ENCODE measurements at regions not wholly inside any gene's neighbourhood (a gene's known extent, or its start where the extent isn't known, plus 50 kb on each side); places are given as distances from the start of the nearest gene placed in this dataset.

DNA sequence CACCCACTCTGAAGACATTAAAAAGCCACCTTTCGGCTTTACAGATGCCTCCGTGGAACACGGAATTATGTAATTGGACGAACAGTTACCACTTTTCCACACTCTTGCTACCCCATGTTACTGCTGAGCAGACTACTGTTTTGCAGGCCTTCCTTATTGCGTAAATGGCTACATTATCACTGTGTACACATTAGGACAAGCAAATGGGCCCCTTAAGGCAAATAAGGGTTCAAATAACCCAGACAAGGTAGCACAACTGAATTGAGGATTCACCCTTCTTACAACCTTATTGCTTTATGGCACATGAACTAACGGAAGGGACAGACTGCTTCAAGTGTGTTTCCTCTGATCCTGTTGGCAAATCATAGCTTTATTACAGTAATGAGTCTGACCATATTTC lies 832.2 kb upstream of the FANCL start:
- no peak for DNase-seq (ENCODE audit: low spot score)

DNA sequence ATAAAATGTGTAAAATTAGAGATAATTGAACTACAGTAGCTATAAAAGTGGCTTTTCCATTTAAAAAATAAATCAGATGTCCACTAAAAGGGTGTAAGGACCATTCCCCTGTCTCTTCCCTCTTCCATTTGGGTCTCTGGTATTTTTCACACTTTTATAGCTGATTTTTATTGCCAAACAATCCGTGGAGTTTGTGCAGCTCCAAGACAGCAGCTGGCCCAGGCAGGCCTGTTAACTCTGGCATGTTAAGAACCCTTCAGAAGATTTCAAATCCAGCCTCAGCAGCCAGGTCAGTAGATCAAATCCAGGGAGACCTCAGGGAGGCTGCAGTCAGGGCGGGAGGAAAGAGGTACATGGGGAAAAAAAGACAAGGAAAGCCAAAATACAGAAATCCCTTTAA lies 827.1 kb upstream of the FANCL start:
- no peak for DNase-seq (ENCODE audit: low spot score)

DNA sequence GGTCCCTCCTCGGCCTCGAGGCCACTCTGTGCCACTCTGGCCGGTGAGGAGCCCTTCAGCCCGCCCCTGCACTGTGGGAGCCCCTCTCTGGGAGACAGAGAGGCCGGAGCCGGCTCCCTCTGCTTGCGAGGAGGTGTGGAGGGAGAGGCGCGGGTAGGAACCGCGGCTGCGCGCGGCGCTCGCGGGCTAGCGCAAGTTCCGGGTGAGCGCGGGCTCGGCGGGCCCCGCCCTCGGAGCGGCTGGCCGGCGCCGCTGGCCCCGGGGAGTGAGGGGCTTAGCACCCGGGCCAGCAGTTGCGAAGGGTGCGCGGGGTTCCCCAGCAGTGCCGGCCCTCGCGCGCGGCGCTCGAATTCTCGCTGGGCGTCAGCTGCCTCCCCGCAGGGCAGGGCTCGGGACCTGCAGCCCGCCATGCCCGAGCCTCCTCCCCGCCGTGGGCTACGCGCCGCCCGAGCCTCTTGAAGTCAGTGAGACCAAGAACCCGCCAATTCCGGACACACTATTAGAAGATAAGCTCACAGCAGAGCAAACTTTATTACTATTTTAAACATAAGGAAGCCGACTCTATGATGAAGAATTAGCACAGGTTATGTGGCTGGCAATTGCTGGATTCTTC lies 825.8 kb upstream of the FANCL start:
- no peak for DNase-seq (ENCODE audit: low spot score)

DNA sequence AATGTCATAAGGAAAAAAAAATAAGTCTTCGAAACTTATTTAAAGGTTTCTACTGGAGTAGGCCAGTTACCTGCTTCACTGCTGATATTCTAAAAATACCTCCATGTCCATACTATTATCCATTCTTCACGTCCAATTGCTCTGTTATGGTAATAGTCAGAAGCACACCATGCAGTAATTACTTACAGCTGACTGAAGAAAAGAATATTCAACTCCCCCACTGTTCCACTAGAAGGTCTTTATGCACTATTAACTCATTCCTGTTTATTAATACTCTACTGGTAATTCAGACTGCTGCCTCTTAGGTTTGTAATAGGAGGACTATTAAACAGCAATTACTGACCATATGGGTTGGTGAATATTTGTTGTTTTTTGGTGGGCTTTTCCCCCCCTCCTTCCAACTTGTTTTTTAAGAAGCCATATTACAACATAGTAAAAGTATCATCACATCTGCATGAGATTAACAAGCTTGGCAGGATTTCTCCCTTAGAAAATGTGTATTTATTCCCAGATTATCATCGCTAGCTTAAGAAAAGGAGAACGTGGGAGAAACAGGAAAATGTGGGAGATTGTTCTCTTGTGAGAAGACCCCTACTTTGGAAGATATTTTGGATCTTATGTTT lies 806.4 kb upstream of the FANCL start:
- no peak for DNase-seq (ENCODE audit: low spot score)

DNA sequence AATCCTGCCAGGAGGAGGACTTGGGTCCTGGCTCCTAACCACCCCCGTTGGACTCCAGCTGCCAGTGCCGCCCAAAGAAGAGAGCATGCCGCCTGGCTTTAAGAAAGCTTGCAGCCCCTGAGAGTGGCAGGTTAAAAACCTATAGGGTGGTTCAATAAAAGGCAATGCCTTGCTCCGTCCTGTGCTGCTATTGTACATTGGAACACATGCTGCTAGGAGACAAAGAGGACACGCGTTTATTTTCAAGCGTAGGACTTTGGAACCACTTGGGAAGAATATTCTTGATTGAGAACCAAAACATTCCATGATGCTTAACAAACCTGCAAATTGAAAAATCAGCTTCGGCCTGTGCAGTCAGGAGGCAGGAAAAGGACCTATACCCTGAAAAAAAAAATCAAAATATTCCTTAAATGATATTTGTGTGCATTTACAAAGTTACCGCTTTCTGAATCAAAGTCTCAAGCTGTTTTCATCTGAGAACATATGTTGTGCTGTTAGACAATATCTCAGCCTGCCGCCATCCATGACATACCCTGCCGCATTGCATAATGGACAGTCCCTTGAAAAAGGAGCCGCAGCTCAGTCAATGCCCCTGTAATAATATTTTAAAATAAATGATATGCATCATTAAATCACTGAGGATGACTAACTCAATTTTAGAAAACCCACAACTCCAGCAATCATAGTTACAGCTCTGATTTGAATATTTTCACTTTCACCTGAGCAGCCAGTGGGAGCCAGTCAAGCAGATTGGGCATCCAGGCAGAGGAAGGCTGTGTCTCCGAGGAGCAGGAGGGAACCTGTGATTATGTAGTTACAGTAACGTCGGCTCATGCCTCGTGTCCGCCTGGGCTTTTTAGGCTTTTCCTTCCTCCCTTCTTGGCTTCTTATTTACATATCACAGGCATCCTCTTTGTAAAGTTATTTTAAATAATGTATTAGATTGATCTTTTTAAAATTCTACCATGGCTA lies 805.6 kb upstream of the FANCL start:
- DNase-seq (ENCODE audit: low spot score) = no peak

DNA sequence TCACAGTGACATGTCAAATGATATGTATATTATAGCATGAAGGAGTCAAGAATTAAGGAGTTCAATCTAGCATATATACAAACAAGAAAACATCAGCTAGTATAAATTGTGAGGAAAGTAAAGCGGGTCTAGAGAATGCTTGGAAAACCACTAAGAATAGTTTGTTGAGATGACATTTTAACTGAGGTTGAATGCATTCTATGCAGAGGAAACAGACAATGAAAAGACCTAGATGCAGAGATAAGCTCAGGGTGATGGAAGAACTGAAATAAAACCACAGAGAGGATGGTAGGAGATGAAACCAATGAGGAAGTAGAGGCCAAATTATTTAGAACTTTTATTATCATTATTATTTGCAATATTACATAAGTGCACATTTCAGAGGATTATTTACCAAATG lies 803.6 kb upstream of the FANCL start:
- DNase-seq (ENCODE audit: low spot score) = no peak

DNA sequence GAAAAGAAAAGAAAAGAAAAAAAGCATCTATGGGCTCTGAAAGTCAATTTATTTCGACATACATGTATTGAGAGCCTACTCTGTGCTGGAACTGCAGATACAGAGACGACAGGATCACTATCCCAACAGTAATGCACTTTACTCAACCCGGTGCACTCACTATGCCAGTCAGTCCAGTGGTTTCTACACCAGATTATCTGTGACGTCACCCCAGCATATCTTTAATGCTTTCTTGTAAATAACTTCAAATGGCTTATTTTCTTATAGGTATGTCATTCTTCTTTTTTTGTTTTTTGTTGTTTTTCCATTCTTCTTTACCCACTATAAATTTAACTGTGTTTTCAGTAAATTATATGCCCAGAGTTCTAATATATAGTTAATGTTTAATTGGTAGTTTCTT lies 800.0 kb upstream of the FANCL start:
- no peak for DNase-seq (ENCODE audit: low spot score)

DNA sequence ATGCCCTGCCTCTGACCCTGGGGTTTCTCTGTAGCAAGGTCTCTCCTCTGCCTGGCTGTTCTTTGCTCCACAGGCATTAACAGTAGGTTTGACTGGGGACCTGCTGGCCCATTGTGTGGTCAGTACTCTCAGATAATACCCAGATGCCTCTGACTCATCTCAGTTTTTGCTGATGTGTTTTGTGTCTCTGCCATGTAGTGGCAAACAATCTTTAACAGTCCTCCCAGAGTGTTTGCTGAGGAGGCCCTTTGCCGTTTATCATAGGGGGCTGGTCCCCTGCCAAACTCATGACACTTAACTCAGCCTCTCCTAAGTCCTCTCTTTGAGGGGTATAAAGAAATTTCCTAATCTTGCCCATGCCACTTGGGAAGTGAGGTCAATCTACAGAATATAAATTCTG lies 793.7 kb upstream of the FANCL start:
- no peak for DNase-seq (ENCODE audit: low spot score)

DNA sequence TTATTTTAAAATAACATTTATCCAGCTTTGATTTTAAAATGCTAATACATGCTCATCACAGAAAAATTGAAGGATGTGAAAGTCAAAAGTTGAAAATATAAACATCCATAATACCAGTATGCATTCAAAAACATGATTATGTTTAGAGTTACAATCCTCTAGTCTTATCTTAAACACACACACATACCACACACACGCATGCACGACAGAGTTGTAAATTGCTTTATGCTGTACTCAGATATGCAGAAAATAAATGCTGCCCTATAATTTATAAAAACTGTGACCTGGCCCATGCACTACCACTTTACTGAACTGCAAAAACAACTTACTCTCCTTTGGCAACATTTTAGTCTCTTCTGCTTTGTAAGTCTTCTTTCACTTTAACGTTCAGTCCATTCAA lies 793.0 kb upstream of the FANCL start:
- no peak for DNase-seq (ENCODE audit: low spot score)

DNA sequence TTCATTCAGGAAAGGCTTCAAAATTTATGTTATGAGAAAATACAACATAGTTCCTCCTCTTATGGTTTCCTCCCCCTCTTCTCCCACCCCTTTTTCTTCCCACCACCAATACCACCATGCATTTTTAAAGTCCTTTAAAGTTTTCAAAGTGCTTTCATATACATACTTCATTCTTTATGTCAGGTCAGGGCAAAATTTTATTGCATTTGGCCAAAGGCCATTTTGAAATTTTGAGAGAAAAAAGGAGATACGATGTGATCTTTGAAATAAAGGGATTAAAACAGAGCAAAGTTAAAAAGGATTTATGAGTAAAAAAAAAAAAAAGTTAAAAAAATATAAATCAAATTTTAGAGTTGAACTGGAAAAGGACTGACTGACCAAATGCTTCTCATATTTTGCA lies 792.5 kb upstream of the FANCL start:
- no peak for DNase-seq (ENCODE audit: low spot score)

DNA sequence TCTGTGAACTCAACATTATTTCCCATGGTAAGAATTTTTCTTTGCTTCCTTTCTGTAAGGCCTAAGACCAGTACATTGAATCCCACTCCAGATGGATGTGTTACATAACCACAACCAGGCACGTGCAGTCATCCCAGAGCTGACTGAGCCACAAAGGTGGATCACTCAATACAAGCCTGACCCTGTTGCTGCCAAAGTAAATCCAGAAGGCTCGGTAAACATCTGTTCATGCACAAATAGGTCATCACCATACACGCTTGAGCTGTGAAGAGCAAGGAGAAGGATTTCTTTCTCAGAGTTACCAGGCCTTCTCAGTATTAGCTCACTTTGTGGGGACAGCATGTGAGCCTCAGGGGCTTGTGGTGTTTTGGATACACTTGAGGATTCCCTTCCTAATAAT lies 791.4 kb upstream of the FANCL start:
- DNase-seq (ENCODE audit: low spot score) = no peak

DNA sequence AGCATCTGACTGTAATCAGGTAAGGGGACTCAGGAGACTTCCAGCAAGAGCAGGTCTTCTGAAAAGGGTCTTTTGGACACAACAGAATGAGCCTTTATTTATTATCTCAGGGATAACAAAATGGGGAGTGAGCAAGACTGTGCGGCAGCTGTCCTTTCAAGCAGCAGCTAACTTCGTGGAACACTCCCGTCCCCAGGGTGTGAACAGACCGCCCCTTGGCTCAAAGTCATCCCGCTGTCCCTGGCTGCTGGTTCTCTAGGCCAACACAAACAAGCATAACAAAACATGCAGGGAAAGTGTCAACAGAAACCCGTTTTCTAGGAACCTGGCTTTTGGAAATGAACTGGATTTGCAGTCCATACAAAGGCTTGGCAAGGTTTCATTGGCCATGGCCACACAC lies 787.9 kb upstream of the FANCL start:
- DNase-seq (ENCODE audit: low spot score) = no peak

DNA sequence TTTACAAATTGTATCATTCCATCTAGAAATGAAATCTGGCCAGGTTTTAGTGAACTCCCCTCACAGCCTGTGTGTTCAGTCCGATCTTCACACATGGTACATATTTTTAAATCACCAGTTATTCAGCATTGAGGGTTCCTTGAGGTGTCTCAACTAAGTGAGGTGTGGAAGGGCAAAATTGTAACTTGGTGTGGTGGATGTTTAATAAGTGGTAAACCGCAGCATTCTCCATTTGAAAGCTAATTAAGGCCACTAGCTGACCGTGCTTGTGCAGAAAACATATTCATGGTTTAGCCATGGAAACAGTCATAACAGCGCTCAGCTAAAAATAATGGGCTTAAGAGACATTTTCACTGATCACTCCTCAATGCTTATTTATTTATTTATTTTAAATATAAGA lies 786.2 kb upstream of the FANCL start:
- DNase-seq (ENCODE audit: low spot score) = no peak

DNA sequence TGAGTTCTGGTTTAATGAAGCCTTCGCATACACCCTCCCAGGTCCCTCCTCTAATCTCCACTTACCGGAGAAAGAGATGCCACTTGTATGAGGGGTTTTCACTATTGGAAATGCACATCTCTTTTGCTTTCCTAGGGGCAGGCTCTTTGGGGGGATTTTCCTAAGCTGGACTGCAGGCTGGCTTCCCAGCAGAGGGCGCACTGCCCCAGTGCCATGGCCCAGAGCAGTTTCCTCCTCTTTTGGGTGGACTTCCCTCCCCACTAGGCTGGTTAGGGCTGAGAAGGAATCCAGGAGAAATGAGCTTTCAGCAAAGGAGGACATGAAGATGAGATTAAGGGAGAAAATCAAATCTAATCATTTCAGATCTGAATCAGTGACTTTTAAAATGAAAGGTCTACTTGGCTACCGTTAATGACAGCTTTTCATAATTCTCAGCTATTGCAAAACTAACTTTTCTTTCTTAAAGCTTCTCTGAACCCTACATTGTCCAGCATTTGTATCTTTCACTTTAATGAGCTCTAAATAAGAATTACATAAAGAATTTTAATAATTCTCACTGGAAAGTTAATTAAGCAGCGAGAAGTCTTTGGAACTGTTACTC lies 784.1 kb upstream of the FANCL start:
- peak; percentile 61 for DNase-seq (ENCODE audit: low spot score)

DNA sequence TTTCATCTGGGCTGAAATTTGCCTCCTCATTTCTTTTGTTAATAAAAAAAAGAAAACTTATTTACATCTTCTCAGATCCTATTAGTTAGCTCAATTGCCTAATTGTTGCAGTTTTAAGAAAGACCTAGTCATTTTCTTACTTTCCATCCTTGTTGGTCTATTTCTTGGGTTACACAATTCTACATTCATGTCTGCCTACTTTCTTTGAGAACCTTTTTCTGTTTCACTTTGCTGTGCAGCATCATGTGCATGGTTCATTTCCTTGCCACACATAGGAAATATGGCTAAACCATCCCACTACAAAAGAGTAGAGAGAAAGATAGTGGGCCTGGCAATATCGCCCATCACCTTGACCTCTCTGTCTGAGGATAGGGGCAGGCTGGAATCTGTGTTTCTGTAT lies 780.7 kb upstream of the FANCL start:
- DNase-seq (ENCODE audit: low spot score) = no peak

DNA sequence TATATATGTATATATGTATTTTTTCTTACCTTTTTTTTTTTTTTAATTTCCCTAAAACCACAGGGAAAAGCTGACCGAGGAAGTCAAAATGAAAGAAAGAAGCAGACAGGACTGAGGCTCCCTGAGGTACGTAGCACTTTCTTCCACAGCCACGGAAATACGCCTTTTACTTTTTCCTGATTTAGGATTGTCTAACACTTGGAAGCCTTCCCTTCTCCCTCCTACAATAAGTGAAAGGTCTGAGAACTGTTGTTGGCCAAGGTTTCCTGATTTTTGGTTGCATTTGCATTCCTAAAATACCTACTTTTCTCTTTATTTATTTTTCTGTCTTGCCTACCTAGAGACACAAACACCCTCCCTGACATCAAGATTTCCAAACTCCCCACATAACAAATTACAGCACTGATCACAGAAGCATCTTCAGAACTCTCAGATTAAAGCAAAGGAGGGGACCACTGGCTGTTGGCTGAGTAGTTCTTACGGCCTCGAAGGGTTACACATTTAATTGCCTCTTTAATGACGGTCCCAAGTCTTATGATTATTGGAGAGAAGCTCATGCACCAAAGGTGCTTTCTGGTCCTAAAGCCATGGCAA lies 778.5 kb upstream of the FANCL start:
- no peak for DNase-seq (ENCODE audit: low spot score)

DNA sequence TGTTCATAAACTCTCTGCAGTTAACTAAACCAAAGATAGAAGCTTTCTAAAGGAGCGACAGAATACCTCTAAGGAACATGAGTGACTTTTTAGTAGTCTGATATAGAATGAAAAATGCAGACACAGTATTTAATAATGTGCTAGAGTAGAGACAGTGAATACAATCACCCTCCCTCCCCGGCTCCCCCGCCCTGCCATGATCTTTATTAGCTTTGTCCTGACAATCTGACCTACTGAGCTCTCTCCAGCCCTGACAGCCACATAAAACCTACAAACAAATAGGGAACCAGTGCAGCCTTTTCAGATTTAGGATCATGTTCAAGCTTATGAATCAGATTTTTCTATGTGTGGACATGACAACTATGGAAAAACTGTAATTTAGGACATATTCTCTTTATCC lies 777.6 kb upstream of the FANCL start:
- no peak for DNase-seq (ENCODE audit: low spot score)

DNA sequence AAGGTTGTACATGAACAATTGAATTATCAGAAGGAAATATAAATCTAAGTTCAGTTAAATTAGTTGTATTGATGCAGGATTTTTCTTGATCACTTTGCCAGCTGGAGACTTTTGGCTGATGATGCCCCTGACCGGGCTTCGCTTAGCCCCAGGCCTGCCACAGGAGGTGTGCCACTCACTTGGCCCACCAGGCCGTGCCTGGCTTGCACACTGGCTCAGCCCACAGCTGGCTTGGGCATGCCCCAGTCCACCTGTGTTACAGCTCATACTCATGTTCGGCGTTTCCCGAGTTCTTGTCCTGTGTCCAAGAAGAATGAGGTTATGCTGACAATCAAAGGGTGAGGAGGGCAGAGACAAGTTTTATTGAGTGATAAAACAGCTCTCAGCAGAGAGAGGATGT lies 773.9 kb upstream of the FANCL start:
- no peak for DNase-seq (ENCODE audit: low spot score)

DNA sequence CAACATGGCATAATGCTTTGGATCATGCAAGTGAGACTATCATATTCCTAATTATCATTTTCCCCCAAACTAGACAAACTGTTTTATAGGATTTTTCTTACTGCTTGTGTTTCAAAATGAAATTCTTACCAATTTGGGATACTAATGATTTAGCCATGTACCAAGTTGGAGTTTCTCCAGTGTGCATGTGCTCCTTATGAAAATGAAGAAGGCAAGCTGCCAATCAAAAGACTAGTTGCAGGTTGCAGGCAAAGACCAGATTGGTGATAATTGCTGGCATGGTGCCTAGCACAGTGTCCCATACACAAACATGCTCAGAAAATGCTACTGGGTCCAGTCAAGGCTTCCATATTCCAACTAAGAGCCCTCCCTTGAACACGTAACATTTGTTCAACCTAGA lies 771.8 kb upstream of the FANCL start:
- no peak for DNase-seq (ENCODE audit: low spot score)

DNA sequence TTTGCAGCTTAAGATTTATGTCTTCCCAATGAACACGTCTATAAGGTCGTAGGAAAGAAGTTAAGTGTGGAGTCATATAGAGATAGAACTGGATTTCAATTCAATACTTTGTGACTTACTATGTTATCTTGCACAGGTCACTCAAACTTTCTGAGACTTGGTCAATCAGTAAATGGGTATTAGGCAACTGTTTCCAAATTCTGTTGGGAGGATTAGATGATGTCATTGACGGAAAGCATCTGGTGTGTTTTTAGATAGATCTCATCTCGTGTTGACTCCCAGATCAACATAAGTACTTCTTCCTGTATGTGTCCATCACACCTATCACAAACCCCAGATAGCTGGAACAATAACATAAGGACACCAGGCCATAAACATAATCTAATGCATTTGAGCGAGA lies 771.1 kb upstream of the FANCL start:
- DNase-seq (ENCODE audit: low spot score) = no peak

DNA sequence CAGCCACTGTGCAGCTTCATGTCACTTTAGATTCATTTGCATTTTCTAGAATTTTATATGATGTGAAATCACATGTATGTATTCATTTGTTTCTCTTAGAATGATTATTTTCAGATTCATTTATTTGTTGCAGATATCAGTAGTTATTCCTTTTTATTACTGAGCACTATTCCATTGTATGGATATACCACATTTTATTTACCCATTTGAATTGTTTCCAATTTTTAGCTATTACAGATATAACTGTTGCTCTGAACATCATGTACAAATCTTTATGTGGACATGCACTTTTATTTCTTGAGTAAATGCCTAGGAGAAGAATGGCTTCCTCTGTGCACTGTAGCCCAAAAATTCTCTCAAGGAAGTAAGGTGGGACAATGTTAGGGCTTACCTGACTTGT lies 767.8 kb upstream of the FANCL start:
- DNase-seq (ENCODE audit: low spot score) = no peak

DNA sequence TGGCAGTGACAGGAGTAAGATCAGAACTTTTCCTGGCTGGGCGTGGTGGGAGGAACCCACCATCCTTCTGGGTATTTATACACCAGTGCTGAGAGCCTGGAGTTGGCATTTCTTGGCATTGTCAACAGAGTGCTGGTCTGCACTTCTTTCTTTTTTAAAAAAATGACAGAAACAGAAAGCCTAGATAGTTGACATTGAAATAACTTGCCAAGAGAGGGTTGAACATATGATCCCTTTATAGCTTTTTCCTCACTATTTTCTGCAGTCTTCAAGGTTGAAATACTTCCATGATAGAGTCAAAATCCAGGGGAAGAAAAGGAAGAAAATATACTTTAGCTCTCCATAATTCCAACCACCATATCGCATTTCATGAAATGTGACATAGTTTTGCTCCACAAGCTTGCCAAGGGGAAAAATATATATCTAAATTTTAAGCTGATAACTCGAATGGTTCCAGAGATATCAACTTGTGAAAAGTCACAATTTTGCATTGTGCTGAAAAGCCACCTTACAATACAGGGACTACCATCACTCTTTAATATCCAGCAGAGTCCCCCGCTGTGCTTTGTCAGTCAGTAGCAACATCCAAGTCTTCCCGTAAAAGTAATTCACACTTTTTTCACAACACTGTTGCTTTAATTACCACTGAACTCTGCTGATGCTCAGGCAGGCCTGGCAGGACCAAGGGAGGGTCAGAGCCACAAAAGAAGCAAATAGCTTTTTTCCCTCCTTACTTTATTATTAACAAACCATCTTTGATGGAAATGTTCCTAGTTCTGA lies 764.9 kb upstream of the FANCL start:
- DNase-seq (ENCODE audit: low spot score) = no peak

Data from iPS-NIHi11 (cell line).